GM12891 (cell line): ENCODE measurements at regions not wholly inside any gene's neighbourhood (a gene's known extent, or its start where the extent isn't known, plus 50 kb on each side); places are given as distances from the start of the nearest gene placed in this dataset.

Source experiments
- PAX5 ChIP-seq: IDR thresholded peaks from 2 replicates; pipeline ENCODE4 v1.6.1; 2011; ENCODE audit warnings: low read length, moderate library complexity, mild to moderate bottlenecking; ENCODE audit not compliant: insufficient read depth, severe bottlenecking
- POLR2A ChIP-seq: IDR thresholded peaks from 2 replicates; pipeline ENCODE4 v1.6.1; 2011; ENCODE audit warnings: low read depth, low read length, control low read depth
- POLR2AphosphoS5 ChIP-seq: IDR thresholded peaks from 2 replicates; pipeline ENCODE4 v1.6.1; 2011; ENCODE audit warnings: low read depth, low read length, control low read depth
- SPI1 ChIP-seq: IDR thresholded peaks from 2 replicates; pipeline ENCODE4 v1.6.1; 2011; ENCODE audit warnings: low read depth, low read length, control low read depth
- TAF1 ChIP-seq: IDR thresholded peaks from 2 replicates; pipeline ENCODE4 v1.6.1; 2011; ENCODE audit warnings: low read depth, low read length, control low read depth

GRCh38 chr22:25399649-25400151 lies 164.8 kb upstream of the GRK3 start:
- no peak for TF ChIP-seq POLR2AphosphoS5
- no peak for TF ChIP-seq SPI1
- no peak for TF ChIP-seq POLR2A
- TF ChIP-seq PAX5: no peak
- no peak for TF ChIP-seq TAF1
